ENCODE measurements at regions not wholly inside any gene's neighbourhood (a gene's known extent, or its start where the extent isn't known, plus 50 kb on each side); places are given as distances from the start of the nearest gene placed in this dataset.
"Not testable (repeated sequence)": the region's sequence is repeated elsewhere in the genome, so short reads cannot be mapped to it uniquely, and the experiment has no call there.

DNA sequence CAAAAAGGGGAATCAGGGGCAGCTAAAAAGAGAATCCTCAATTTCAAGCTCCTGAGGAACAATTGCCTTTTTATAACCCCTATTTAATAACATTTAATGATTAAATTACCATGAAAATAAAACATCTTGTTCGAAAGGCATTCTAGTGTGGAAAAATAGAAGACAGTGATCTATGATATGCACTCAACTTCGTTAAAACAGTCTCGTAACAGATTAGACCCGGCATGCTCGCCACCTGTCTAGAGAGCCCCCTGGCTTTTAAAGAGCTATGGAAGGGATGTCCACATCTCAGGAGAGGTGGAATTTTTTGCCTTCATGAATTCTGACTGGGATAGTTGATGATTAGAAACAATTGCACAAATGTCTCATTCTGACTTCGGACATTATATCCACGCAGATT lies 153.7 kb upstream of the MDFIC2 start:
- CTCF ChIA-PET, result no interaction called here
- no peaks in the 10 kb centered on the region for H3K36me3 Mint-ChIP-seq

DNA sequence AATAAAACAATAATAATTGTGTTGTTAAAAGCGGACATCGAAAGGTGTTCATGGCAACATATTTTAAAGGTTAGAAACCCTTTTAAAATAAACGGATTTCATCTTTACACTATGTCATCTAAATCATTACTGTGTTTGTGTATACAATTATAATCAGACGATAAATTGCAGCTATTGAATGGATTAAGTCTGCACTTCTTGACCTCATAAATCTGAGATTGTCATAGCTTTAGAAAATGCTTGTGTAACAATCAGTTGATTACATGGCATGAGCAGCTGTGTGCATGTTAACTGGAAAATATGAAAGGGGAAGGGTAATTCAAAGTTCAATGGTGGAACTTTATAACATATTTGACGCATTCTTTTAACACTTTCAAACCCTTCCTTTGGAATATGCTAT lies 152.4 kb upstream of the MDFIC2 start:
- H3K27ac Mint-ChIP-seq, result no peak overlapping the region
- DNase-seq (no peak), ATAC-seq (no peak)
- no peaks in the 10 kb centered on the region for H3K36me3 Mint-ChIP-seq
- H3K9me3 Mint-ChIP-seq (ENCODE audit: low read depth), result no peaks in the 10 kb centered on the region
- H3K4me1 Mint-ChIP-seq, result no peaks in the 10 kb centered on the region
- H3K4me3 Mint-ChIP-seq, result no peak overlapping the region
- no peaks in the 10 kb centered on the region for H3K27me3 Mint-ChIP-seq
- CTCF ChIA-PET, result no interaction called here

More for the DNA sequence above, 153.7 kb upstream of the MDFIC2 start:
- H3K27me3 Mint-ChIP-seq, result no peaks in the 10 kb centered on the region
- ATAC-seq, result no peak
- no peak overlapping the region for H3K27ac Mint-ChIP-seq
- no peaks in the 10 kb centered on the region for H3K9me3 Mint-ChIP-seq (ENCODE audit: low read depth)
- no peak for DNase-seq
- H3K4me1 Mint-ChIP-seq, result no peaks in the 10 kb centered on the region
- no peak overlapping the region for H3K4me3 Mint-ChIP-seq

DNA sequence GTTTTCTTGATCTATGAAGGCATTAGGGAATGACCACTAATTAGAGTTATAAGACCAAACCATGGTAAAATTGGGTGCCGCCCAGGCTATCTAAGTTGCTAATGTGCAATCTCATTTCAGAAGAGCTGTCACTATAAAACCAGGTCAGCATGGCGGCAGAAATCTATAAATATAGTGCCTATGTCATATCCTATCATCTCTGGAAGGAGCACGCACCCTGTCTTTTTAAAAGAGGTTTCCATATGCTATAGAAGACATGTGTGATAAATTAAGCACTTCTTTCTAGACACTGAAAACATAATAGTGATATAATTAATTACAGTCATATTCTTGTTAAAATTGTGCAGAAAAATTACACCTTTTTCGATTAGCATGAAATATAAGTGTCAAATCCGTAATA lies 152.0 kb upstream of the MDFIC2 start:
- Mint-ChIP-seq H3K27me3 (no peaks in the 10 kb centered on the region), H3K27ac (no peak overlapping the region), H3K36me3 (no peaks in the 10 kb centered on the region), H3K9me3 (ENCODE audit: low read depth) (no peaks in the 10 kb centered on the region), H3K4me3 (no peak overlapping the region), H3K4me1 (no peaks in the 10 kb centered on the region)
- CTCF ChIA-PET, result no interaction called here
- DNase-seq (no peak), ATAC-seq (no peak)

- ATAC-seq; H3K27ac Mint-ChIP-seq; H3K4me3 Mint-ChIP-seq; DNase-seq; CTCF ChIA-PET; H3K27me3 Mint-ChIP-seq; H3K36me3 Mint-ChIP-seq; H3K4me1 Mint-ChIP-seq; H3K9me3 Mint-ChIP-seq (ENCODE audit: low read depth): not testable (repeated sequence)
Measured at GRCh38 chr3:70450220-70450619, 137.8 kb upstream of the MDFIC2 start.

GRCh38 chr3:70435422-70435821 lies 123.0 kb upstream of the MDFIC2 start:
- H3K4me3 Mint-ChIP-seq; H3K36me3 Mint-ChIP-seq; ATAC-seq; H3K4me1 Mint-ChIP-seq; H3K27me3 Mint-ChIP-seq; CTCF ChIA-PET; DNase-seq; H3K27ac Mint-ChIP-seq; H3K9me3 Mint-ChIP-seq (ENCODE audit: low read depth): not testable (repeated sequence)

- H3K27me3 Mint-ChIP-seq, result no peaks in the 10 kb centered on the region
- DNase-seq (no peak), ATAC-seq (no peak)
- no peaks in the 10 kb centered on the region for H3K4me1 Mint-ChIP-seq
- H3K4me3 Mint-ChIP-seq, result no peak overlapping the region
- H3K36me3 Mint-ChIP-seq, result no peaks in the 10 kb centered on the region
- no peak overlapping the region for H3K27ac Mint-ChIP-seq
- H3K9me3 Mint-ChIP-seq (ENCODE audit: low read depth), result no peaks in the 10 kb centered on the region
- CTCF ChIA-PET, result no interaction called here
Measured at GRCh38 chr3:70433091-70433490, 120.7 kb upstream of the MDFIC2 start.

- no peaks in the 10 kb centered on the region for H3K36me3 Mint-ChIP-seq
- CTCF ChIA-PET, result no interaction called here
- H3K9me3 Mint-ChIP-seq (ENCODE audit: low read depth), result no peaks in the 10 kb centered on the region
- DNase-seq (no peak), ATAC-seq (no peak)
- no peak overlapping the region for H3K4me3 Mint-ChIP-seq
- H3K27me3 Mint-ChIP-seq, result no peaks in the 10 kb centered on the region
- H3K4me1 Mint-ChIP-seq, result no peaks in the 10 kb centered on the region
- H3K27ac Mint-ChIP-seq, result no peak overlapping the region
Measured at GRCh38 chr3:70431911-70432310, 119.5 kb upstream of the MDFIC2 start.

- no peak overlapping the region for H3K27ac Mint-ChIP-seq
- no peaks in the 10 kb centered on the region for H3K36me3 Mint-ChIP-seq
- ATAC-seq, result no peak
- DNase-seq, result no peak
- H3K27me3 Mint-ChIP-seq, result no peaks in the 10 kb centered on the region
- no peaks in the 10 kb centered on the region for H3K9me3 Mint-ChIP-seq (ENCODE audit: low read depth)
- no peak overlapping the region for H3K4me3 Mint-ChIP-seq
- no peaks in the 10 kb centered on the region for H3K4me1 Mint-ChIP-seq
- CTCF ChIA-PET, result no interaction called here
Measured at GRCh38 chr3:70426071-70426470, 113.6 kb upstream of the MDFIC2 start.

GRCh38 chr3:70421506-70421905 lies 109.1 kb upstream of the MDFIC2 start:
- Mint-ChIP-seq H3K27me3 (no peaks in the 10 kb centered on the region), H3K4me1 (no peaks in the 10 kb centered on the region), H3K27ac (no peak overlapping the region), H3K36me3 (no peaks in the 10 kb centered on the region), H3K9me3 (ENCODE audit: low read depth) (no peaks in the 10 kb centered on the region), H3K4me3 (no peak overlapping the region)
- CTCF ChIA-PET, result no interaction called here
- no peak for ATAC-seq
- no peak for DNase-seq

DNA sequence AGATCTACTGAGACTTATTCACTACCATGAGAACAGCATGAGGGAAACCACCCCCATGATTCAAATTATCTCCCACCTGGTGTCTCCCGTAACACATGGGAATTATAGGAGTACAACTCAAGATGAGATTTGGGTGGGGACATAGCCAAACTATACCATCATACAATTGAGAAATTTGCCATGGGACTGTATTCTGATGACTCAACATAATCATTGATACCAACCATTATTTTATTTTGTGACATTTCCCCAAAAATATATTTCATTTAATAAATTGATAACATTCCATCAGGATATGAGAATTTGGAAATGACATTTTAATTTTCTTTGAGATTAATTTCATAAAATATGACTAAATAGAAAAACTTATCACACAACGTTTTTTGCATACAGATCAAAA lies 96.6 kb upstream of the MDFIC2 start:
- Mint-ChIP-seq H3K36me3 (no peaks in the 10 kb centered on the region), H3K27me3 (no peaks in the 10 kb centered on the region), H3K27ac (no peak overlapping the region), H3K4me3 (no peak overlapping the region), H3K9me3 (ENCODE audit: low read depth) (no peaks in the 10 kb centered on the region), H3K4me1 (no peaks in the 10 kb centered on the region)
- CTCF ChIA-PET, result no interaction called here
- DNase-seq, result no peak
- ATAC-seq, result no peak

- DNase-seq (no peak), ATAC-seq (no peak)
- Mint-ChIP-seq H3K4me1 (no peaks in the 10 kb centered on the region), H3K36me3 (no peaks in the 10 kb centered on the region), H3K9me3 (ENCODE audit: low read depth) (no peaks in the 10 kb centered on the region), H3K27me3 (no peaks in the 10 kb centered on the region), H3K4me3 (no peak overlapping the region), H3K27ac (no peak overlapping the region)
- CTCF ChIA-PET, result no interaction called here
Measured at GRCh38 chr3:70400194-70400593, 87.8 kb upstream of the MDFIC2 start.

DNA sequence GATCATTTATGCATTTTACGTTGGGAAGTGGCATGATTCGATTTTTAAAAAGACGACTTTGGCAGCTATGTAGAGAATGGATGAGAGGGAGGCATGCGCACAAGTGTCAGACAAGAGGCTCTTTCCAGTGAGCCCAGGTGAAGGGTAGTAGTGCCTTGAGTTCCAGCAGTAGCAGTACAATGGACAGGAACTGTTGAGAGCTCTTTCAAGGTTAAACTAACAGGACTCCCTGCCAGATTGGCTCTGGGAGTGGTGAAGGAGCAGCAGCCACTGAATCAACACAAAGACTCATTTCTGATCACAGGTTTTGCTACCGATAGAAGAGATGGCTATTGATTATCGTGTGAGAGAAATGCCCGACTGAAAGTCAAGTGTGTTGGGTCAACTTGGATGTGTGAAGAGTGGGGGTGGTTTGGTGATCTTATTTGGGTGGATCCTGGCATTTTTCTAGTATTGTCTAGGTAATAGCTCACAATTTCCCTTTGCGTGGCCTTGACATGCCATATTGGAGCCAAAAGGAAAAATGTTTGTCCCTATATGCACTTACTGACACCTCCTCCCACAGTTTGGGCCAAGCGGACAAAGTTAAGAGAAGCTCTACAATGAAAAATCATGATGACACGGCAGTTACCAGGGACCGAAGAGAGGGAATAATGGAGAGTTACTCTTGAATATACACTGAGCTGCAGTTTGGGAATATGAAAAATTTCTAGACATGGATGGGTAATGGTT lies 81.6 kb upstream of the MDFIC2 start:
- no peaks in the 10 kb centered on the region for H3K9me3 Mint-ChIP-seq (ENCODE audit: low read depth)
- ATAC-seq (no peak), DNase-seq (no peak)
- CTCF ChIA-PET, result interaction anchor here (0.6 kb wide), 1 partner anchor 222 kb away, joined by 3 read pairs; no protein-coding TSS in a partner anchor
- H3K27me3 Mint-ChIP-seq, result no peaks in the 10 kb centered on the region
- no peak overlapping the region for H3K27ac Mint-ChIP-seq
- H3K36me3 Mint-ChIP-seq, result no peaks in the 10 kb centered on the region
- H3K4me1 Mint-ChIP-seq, result no peaks in the 10 kb centered on the region
- no peak overlapping the region for H3K4me3 Mint-ChIP-seq

GRCh38 chr3:70392227-70392626 lies 79.8 kb upstream of the MDFIC2 start:
- CTCF ChIA-PET, result no interaction called here
- H3K36me3 Mint-ChIP-seq, result no peaks in the 10 kb centered on the region
- ATAC-seq (no peak), DNase-seq (no peak)
- H3K4me3 Mint-ChIP-seq, result no peak overlapping the region
- H3K9me3 Mint-ChIP-seq (ENCODE audit: low read depth), result no peaks in the 10 kb centered on the region
- H3K4me1 Mint-ChIP-seq, result no peaks in the 10 kb centered on the region
- H3K27me3 Mint-ChIP-seq, result no peaks in the 10 kb centered on the region
- H3K27ac Mint-ChIP-seq, result no peak overlapping the region

GRCh38 chr3:70387889-70388288 lies 75.5 kb upstream of the MDFIC2 start:
- Mint-ChIP-seq H3K4me1 (peaks cover 3% of the 10 kb centered on the region), H3K4me3 (no peak overlapping the region), H3K9me3 (ENCODE audit: low read depth) (peaks cover 3% of the 10 kb centered on the region), H3K27me3 (no peaks in the 10 kb centered on the region), H3K36me3 (no peaks in the 10 kb centered on the region), H3K27ac (no peak overlapping the region)
- DNase-seq (no peak), ATAC-seq (no peak)
- CTCF ChIA-PET, result no interaction called here

DNA sequence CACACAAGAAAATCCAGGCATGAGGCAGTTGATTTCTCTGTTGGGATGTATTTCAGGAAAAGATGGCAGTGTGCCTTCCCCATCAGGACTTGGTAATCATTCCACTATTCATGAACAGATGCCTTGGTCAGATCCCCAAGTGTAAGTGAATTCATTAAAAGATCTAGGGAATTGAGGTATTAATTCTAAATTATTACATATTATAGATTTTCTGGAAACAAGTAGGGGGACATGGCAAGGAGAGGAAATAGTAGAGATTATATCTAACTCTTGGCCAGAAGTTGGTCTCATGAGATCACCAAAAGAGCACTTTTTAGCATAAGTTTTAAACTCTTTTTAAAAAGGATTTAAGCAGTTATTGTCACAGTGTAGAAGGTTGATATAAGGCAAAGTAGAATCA lies 74.4 kb upstream of the MDFIC2 start:
- Mint-ChIP-seq H3K4me3 (no peak overlapping the region), H3K27ac (no peak overlapping the region), H3K36me3 (no peaks in the 10 kb centered on the region), H3K4me1 (peaks cover 3% of the 10 kb centered on the region), H3K27me3 (no peaks in the 10 kb centered on the region), H3K9me3 (ENCODE audit: low read depth) (peaks cover 3% of the 10 kb centered on the region)
- CTCF ChIA-PET, result no interaction called here
- DNase-seq (no peak), ATAC-seq (no peak)
